ENCODE measurements at regions not wholly inside any gene's neighbourhood (a gene's known extent, or its start where the extent isn't known, plus 50 kb on each side); places are given as distances from the start of the nearest gene placed in this dataset.
"Not testable (repeated sequence)": the region's sequence is repeated elsewhere in the genome, so short reads cannot be mapped to it uniquely, and the experiment has no call there.

DNA sequence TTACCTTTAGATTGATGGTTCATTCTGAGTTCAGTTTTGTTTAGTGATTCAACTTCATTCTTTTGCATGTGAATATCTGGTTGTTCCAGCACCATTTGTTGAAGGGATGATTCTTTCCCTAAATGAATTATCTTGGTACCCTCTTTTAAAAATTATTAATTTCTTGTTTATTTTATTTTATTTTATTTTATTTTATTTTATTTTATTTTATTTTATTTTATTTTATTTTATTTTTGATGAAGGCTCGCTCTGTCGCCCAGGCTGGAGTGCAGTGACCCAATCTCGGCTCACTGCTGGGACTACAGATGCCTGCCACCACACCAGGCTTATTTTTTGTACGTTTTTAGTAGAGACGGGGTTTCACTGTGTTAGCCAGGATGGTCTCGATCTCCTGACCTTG is 141.4 kb upstream of the S1PR3 start:
- TF ChIP-seq CTCF (IDR thresholded peaks at IDR 0.05; ENCODE audit: low read depth, low read length, missing input control); RXRA (IDR thresholded peaks at IDR 0.05); HNF4A (conservative IDR thresholded peaks at IDR 0.05); TAF1 (conservative IDR thresholded peaks at IDR 0.05); JUND (IDR thresholded peaks at IDR 0.05): not testable (repeated sequence)
- TF ChIP-seq, protein P1, sequence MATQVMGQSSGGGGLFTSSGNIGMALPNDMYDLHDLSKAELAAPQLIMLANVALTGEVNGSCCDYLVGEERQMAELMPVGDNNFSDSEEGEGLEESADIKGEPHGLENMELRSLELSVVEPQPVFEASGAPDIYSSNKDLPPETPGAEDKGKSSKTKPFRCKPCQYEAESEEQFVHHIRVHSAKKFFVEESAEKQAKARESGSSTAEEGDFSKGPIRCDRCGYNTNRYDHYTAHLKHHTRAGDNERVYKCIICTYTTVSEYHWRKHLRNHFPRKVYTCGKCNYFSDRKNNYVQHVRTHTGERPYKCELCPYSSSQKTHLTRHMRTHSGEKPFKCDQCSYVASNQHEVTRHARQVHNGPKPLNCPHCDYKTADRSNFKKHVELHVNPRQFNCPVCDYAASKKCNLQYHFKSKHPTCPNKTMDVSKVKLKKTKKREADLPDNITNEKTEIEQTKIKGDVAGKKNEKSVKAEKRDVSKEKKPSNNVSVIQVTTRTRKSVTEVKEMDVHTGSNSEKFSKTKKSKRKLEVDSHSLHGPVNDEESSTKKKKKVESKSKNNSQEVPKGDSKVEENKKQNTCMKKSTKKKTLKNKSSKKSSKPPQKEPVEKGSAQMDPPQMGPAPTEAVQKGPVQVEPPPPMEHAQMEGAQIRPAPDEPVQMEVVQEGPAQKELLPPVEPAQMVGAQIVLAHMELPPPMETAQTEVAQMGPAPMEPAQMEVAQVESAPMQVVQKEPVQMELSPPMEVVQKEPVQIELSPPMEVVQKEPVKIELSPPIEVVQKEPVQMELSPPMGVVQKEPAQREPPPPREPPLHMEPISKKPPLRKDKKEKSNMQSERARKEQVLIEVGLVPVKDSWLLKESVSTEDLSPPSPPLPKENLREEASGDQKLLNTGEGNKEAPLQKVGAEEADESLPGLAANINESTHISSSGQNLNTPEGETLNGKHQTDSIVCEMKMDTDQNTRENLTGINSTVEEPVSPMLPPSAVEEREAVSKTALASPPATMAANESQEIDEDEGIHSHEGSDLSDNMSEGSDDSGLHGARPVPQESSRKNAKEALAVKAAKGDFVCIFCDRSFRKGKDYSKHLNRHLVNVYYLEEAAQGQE (IDR thresholded peaks at IDR 0.05) = not testable (repeated sequence)

All from liver (tissue), 3 donors.